Liver (tissue), 3 donors: ENCODE measurements at regions not wholly inside any gene's neighbourhood (a gene's known extent, or its start where the extent isn't known, plus 50 kb on each side); places are given as distances from the start of the nearest gene placed in this dataset.

Experiments used
- FOXA1 ChIP-seq: IDR thresholded peaks from 2 replicates; pipeline ENCODE4 v1.6.1; 2016; ENCODE audit warnings: antibody characterized with exemption
- HNF4G ChIP-seq: IDR thresholded peaks from 2 replicates; pipeline ENCODE4 v1.6.1; 2016; ENCODE audit warnings: antibody characterized with exemption
- JUND ChIP-seq, 2 donors: IDR thresholded peaks; 2 replicates each; pipeline ENCODE4 v1.6.1; 2016; ENCODE audit warnings: antibody characterized with exemption in 2 of 2
- RAD21 ChIP-seq, 2 donors: IDR thresholded peaks; 2 replicates each; pipeline ENCODE4 v1.6.1; 2016; ENCODE audit warnings: antibody characterized with exemption in 2 of 2, mild to moderate bottlenecking in 2 of 2
- TF ChIP-seq, protein P1 (sequence below): fragments of 150-350 bp; IDR thresholded peaks from 2 replicates; pipeline ENCODE4 v1.5.1; 2017; ENCODE audit warnings: improper control_type of control experiment, low read depth, low read length; ENCODE audit not compliant: missing input control
- TF ChIP-seq, protein P2 (sequence below): IDR thresholded peaks from 2 replicates; pipeline ENCODE4 v1.6.1; 2016; ENCODE audit warnings: antibody characterized with exemption
- TF ChIP-seq, protein P3 (sequence below): IDR thresholded peaks from 2 replicates; pipeline ENCODE4 v1.6.1; 2016; ENCODE audit warnings: antibody characterized with exemption, mild to moderate bottlenecking
- donor health status: healthy.
- donor health status: healthy.

DNA sequence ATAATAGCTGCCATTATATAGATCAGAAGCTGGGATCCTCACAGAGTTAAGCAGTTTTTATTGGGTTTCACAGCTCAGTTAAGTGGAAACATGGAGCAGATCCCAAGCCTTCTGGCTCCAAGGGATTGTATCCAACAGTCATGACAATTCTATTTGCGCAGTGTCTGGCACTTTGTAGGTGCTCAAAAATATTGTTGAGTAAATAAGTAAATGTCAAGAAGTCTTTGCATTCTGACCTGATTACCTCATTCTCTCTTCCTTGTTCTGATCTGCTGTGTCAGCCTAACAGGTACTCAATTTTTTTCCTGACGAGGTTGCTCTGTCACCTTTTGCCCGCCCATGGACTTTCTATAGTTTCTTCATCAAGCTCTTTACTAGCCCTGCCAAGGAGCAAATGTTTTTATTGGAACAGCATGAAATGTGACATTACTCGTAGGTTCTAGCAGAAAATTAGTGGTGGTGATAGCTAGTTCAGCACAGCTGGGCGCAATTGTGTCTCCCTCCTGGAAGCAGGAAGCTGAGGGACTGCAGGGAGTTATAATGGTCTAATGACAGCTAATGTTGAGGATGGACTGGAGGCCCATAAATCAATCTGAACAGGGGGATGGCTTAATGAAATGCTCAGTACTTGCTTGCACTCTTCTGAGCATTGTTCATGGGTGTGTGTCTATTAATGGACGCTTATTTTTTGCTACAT is 680.2 kb downstream of the CCSER2 start:
- TF ChIP-seq HNF4G (no peak), JUND (IDR thresholded peaks at IDR 0.05) (no peak), FOXA1 (no peak), RAD21 (IDR thresholded peaks at IDR 0.05) (no peak)
- TF ChIP-seq, protein P1, sequence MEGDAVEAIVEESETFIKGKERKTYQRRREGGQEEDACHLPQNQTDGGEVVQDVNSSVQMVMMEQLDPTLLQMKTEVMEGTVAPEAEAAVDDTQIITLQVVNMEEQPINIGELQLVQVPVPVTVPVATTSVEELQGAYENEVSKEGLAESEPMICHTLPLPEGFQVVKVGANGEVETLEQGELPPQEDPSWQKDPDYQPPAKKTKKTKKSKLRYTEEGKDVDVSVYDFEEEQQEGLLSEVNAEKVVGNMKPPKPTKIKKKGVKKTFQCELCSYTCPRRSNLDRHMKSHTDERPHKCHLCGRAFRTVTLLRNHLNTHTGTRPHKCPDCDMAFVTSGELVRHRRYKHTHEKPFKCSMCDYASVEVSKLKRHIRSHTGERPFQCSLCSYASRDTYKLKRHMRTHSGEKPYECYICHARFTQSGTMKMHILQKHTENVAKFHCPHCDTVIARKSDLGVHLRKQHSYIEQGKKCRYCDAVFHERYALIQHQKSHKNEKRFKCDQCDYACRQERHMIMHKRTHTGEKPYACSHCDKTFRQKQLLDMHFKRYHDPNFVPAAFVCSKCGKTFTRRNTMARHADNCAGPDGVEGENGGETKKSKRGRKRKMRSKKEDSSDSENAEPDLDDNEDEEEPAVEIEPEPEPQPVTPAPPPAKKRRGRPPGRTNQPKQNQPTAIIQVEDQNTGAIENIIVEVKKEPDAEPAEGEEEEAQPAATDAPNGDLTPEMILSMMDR, result no peak
- TF ChIP-seq, protein P2, sequence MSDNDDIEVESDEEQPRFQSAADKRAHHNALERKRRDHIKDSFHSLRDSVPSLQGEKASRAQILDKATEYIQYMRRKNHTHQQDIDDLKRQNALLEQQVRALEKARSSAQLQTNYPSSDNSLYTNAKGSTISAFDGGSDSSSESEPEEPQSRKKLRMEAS, result no peak
- TF ChIP-seq, protein P3, sequence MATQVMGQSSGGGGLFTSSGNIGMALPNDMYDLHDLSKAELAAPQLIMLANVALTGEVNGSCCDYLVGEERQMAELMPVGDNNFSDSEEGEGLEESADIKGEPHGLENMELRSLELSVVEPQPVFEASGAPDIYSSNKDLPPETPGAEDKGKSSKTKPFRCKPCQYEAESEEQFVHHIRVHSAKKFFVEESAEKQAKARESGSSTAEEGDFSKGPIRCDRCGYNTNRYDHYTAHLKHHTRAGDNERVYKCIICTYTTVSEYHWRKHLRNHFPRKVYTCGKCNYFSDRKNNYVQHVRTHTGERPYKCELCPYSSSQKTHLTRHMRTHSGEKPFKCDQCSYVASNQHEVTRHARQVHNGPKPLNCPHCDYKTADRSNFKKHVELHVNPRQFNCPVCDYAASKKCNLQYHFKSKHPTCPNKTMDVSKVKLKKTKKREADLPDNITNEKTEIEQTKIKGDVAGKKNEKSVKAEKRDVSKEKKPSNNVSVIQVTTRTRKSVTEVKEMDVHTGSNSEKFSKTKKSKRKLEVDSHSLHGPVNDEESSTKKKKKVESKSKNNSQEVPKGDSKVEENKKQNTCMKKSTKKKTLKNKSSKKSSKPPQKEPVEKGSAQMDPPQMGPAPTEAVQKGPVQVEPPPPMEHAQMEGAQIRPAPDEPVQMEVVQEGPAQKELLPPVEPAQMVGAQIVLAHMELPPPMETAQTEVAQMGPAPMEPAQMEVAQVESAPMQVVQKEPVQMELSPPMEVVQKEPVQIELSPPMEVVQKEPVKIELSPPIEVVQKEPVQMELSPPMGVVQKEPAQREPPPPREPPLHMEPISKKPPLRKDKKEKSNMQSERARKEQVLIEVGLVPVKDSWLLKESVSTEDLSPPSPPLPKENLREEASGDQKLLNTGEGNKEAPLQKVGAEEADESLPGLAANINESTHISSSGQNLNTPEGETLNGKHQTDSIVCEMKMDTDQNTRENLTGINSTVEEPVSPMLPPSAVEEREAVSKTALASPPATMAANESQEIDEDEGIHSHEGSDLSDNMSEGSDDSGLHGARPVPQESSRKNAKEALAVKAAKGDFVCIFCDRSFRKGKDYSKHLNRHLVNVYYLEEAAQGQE, result no peak
